ENCODE measurements at regions not wholly inside any gene's neighbourhood (a gene's known extent, or its start where the extent isn't known, plus 50 kb on each side); places are given as distances from the start of the nearest gene placed in this dataset.

- Histone ChIP-seq H3K27ac (ENCODE audit: extremely low read depth, low read depth, low read length) (no peak overlapping the region), H3K9me3 (replicated peaks; ENCODE audit: control insufficient read depth, insufficient read depth, low read depth, low read length) (peaks cover 3% of the 10 kb centered on the region; the same call in 1 of the 2 replicates), H4K20me1 (replicated peaks; ENCODE audit: control insufficient read depth, insufficient read depth, low read length) (no peaks in the 10 kb centered on the region), H2AFZ (ENCODE audit: low read depth, low read length) (no peak overlapping the region), H3K36me3 (ENCODE audit: control insufficient read depth, insufficient read depth, low read length) (no peaks in the 10 kb centered on the region), H3K27me3 (ENCODE audit: control insufficient read depth in 2 of 2, insufficient read depth in 2 of 2, low read length in 2 of 2) (no peaks in the 10 kb centered on the region), H3K9ac (ENCODE audit: insufficient read depth in 1 of 2, low read depth in 2 of 2, low read length in 2 of 2) (no peak overlapping the region), H3K9me1 (ENCODE audit: control insufficient read depth, insufficient read depth, low read length) (no peaks in the 10 kb centered on the region), H3K4me2 (ENCODE audit: insufficient read depth, low read length) (no peak overlapping the region), H3K4me1 (replicated peaks in 1 of 2; ENCODE audit: control insufficient read depth in 2 of 2, insufficient read depth in 2 of 2, low read length in 2 of 2) (no peaks in the 10 kb centered on the region), H3K79me2 (ENCODE audit: control insufficient read depth, insufficient read depth, low read length) (no peaks in the 10 kb centered on the region), H3K4me3 (no peak overlapping the region)
- no TSS peak for BruUV-seq (replicated peaks)
- CTCF ChIA-PET (ENCODE audit: low intra/inter-chr PET ratio), result no interaction called here
- intact Hi-C loops (cut with micrococcal nuclease), result no loop called here
- in situ Hi-C loops (cut with MboI), result no loop called here
- POLR2A ChIA-PET, result no interaction called here
- FAIRE-seq, result no peak
- no peak for ATAC-seq
- whole genome bisulfite sequencing (ENCODE audit: insufficient coverage, low coverage, missing lambda C conversion rate), result 0% methylated on average over 3 of the region's 3 CpGs
- no peak for DNase-seq (ENCODE audit: extremely low read depth in 1 of 4, low spot score in 3 of 4)
- no peak for TF ChIP-seq KDM5B (IDR thresholded peaks at IDR 0.05; ENCODE audit: insufficient replicate concordance, low read depth, low read length)
- TF ChIP-seq MLLT1 (IDR thresholded peaks at IDR 0.05), result no peak
- no peak for TF ChIP-seq JUN (IDR thresholded peaks at IDR 0.05; ENCODE audit: borderline replicate concordance, low read depth, low read length)
- no peak for TF ChIP-seq JUN (CRISPR knock-in tag; IDR thresholded peaks at IDR 0.05; ENCODE audit: borderline replicate concordance)
- TF ChIP-seq C11orf30 (IDR thresholded peaks at IDR 0.05; ENCODE audit: low read depth), result no peak
- no peak for TF ChIP-seq CHD7 (IDR thresholded peaks at IDR 0.05; ENCODE audit: low read depth, low read length)
- TF ChIP-seq ZNF511 (CRISPR knock-in tag; IDR thresholded peaks at IDR 0.05), result no peak
- no peak for TF ChIP-seq ATF3 (IDR thresholded peaks at IDR 0.05)
- TF ChIP-seq ATF3 (CRISPR knock-in tag; conservative IDR thresholded peaks at IDR 0.05), result no peak
Measured at GRCh38 chr3:25151903-25152295, 276.2 kb upstream of the RARB start.

All from K562 (cell line).